ENCODE measurements at regions not wholly inside any gene's neighbourhood (a gene's known extent, or its start where the extent isn't known, plus 50 kb on each side); places are given as distances from the start of the nearest gene placed in this dataset.

DNA sequence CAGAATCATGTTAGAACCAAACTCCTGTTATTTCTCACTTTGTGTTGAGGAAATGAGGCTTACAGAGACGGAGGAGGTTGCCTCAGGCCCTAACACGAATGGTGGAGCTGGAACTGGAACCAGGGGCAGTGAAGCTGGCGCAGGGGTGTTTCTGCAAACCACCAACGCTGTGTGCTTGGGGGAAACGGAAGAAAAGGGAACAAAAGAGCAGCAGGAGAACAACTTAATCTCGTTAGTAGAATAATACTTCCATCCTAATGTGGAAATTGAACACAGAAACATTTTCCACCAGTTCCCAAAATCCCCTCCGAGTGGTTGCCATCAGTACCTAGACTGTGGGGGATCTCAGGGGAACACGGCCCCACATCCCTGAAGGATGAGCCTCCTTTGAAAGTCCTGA, 103.4 kb upstream of the FRMD1 start:
- H3K4me3 ChIP-seq (replicated peaks; ENCODE audit: low read depth, low read length): no peak overlapping the region
- TF ChIP-seq, protein P1, sequence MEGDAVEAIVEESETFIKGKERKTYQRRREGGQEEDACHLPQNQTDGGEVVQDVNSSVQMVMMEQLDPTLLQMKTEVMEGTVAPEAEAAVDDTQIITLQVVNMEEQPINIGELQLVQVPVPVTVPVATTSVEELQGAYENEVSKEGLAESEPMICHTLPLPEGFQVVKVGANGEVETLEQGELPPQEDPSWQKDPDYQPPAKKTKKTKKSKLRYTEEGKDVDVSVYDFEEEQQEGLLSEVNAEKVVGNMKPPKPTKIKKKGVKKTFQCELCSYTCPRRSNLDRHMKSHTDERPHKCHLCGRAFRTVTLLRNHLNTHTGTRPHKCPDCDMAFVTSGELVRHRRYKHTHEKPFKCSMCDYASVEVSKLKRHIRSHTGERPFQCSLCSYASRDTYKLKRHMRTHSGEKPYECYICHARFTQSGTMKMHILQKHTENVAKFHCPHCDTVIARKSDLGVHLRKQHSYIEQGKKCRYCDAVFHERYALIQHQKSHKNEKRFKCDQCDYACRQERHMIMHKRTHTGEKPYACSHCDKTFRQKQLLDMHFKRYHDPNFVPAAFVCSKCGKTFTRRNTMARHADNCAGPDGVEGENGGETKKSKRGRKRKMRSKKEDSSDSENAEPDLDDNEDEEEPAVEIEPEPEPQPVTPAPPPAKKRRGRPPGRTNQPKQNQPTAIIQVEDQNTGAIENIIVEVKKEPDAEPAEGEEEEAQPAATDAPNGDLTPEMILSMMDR (IDR thresholded peaks at IDR 0.05; ENCODE audit: low read length, missing control alignments): no peak
- DNase-seq (ENCODE audit: low read depth): no peak

DNA sequence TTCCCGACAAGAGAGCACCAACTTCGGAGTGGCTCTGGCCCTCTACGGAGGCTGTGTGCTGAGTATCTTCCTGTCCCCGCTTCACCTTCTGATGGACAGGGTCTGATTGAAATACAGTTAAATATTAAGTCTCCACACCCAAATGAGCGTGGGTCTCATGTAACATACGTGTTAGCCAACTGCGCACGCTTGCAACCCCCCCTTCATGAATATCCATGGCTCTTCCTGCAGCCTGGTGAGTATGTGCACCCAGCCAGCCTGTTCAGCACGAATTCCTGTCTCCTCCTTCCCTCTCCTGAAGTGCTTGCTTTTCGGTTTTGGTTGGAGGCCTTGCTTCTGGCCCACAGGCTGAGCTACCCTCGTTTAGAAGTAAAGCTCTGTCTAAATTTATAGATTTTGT, 102.9 kb upstream of the FRMD1 start:
- H3K4me3 ChIP-seq (replicated peaks; ENCODE audit: low read depth, low read length): no peak overlapping the region
- no peak for DNase-seq (ENCODE audit: low read depth)
- TF ChIP-seq, protein P1 (IDR thresholded peaks at IDR 0.05; ENCODE audit: low read length, missing control alignments): no peak

- DNase-seq (ENCODE audit: low read depth): no peak
- TF ChIP-seq, protein P1 (IDR thresholded peaks at IDR 0.05; ENCODE audit: low read length, missing control alignments): no peak
Measured at GRCh38 chr6:168181316-168181715, 102.3 kb upstream of the FRMD1 start.

GRCh38 chr6:168180548-168181011, 101.6 kb upstream of the FRMD1 start:
- TF ChIP-seq, protein P1 (IDR thresholded peaks at IDR 0.05; ENCODE audit: low read length, missing control alignments): no peak
- no peak for DNase-seq (ENCODE audit: low read depth)
- no peak overlapping the region for H3K4me3 ChIP-seq (replicated peaks; ENCODE audit: low read depth, low read length)

More at GRCh38 chr6:168181316-168181715, 102.3 kb upstream of the FRMD1 start:
- H3K4me3 ChIP-seq (replicated peaks; ENCODE audit: low read depth, low read length): no peak overlapping the region

DNA sequence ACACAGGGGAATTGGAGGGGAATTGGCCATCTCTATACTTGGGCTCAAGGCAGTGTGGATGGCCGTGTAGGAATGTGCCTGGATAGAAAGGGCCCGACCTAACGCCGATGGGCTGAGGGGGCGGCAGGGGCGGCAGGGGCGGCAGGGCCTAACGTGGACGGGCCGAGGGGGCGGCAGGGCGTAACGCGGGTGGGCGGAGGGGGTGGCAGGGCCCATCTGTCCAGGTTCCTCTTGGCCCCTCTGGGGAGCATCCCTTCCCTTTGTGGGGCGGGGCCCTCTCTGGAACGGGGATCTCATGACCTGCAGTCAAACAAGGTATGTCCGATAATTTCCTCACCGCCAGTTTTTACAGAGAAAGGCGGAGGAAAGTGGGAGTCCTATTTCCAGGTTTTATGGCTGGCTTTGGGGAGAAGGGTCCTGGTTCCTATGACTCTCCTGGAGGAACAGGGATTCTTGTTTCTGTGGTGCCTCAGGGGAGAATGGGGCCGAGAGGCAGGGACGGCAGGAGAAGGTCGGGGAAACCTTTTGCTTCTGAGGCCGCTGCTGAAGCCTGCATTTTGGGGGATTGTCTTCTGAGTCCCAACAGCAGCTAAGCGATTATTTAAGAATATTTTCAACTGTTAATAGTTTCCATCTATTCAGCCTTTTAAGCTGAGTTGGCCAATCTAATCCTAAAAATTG, 100.8 kb upstream of the FRMD1 start:
- TF ChIP-seq, protein P1 (IDR thresholded peaks at IDR 0.05; ENCODE audit: low read length, missing control alignments): no peak
- DNase-seq (ENCODE audit: low read depth): no peak
- no peak overlapping the region for H3K4me3 ChIP-seq (replicated peaks; ENCODE audit: low read depth, low read length)

DNA sequence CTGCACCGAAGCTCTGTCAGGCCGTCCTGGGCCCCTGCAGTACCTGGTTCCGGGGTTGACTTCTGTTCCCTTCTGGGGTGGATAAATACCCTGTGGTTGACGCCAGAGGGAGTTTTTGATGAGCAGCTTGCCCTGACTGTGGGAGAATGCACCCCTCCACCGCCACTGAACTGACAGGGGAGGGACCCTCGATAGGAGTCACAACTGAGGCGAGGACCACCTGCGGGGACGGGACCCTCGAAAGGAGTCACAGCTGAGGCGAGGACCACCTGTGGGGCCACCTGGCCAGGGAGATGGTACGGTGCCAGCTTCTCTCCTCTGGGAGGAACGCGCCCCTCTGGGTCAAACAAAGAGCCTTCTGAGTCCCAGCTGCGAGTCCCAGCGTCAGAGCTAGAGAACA, 100.1 kb upstream of the FRMD1 start:
- TF ChIP-seq, protein P1 (IDR thresholded peaks at IDR 0.05; ENCODE audit: low read length, missing control alignments): no peak
- no peak for DNase-seq (ENCODE audit: low read depth)
- H3K4me3 ChIP-seq (replicated peaks; ENCODE audit: low read depth, low read length): no peak overlapping the region
